Activated CD8-positive, alpha-beta memory T cell treated with anti-CD3 and anti-CD28 coated beads, Interleukin-2, amount 50 U/mL, for 1 hour (primary cell): ENCODE measurements at regions not wholly inside any gene's neighbourhood (a gene's known extent, or its start where the extent isn't known, plus 50 kb on each side); places are given as distances from the start of the nearest gene placed in this dataset.

Experiments
- DNase-seq: peaks from one replicate; pipeline ENCODE4 v3.0.0-alpha.2; 2020; ENCODE audit errors: extremely low read depth

DNA sequence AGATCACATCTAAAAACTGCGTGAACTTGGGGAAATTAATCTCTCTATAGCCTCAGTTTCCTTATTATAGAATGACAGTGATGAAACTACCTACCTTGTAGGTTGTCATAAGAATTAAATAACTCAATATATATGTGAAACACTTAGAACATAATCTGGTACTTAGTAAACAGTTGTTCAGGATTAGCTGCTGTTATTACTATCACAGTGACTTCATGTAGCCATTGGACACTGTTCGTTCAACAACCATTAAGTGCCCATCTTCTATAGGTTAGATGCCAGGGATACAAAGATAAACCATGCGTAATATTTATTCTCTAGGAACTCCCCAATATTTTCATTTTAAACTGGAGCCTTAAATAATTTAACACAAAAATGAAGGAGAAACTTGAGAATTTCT is 329.0 kb upstream of the PROK2 start:
- DNase-seq = no peak

DNA sequence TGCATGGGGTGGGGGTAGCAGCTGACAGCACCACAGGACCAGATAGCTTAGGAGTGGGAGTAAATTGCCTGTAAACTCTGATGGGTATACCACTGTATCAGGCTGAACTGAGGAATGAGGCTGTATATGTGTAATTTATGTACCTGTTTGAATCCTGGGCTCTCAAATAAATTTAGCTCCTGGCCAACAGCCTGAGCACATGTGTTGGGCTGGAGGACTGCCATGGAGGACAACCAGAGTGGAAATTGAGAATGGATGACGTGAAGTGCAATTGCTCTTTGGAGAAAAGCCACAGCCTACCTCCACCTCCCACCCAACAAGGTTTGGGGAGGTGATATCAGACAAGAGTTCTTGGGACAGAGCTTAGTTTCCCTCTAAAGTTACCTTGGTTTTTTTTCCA is 328.6 kb upstream of the PROK2 start:
- DNase-seq = no peak

DNA sequence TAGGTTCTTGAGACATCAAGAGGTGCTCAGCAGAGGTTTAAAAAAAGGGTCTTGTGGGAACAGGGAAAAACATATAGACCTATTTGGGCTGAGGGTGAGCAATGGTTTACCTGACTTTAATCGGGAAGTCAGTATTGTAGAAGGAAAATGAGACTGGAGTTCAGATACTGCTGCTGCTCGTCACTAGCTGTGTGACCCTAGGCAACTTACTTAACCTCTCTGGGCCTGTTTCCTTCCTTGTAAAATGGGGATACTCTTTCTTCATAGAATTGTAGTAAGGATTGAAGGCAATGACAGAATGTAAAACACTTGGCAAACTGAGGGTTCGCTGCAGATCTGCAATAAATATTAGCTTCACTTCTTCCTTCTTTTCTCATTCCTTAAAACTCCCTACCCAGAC is 327.5 kb upstream of the PROK2 start:
- no peak for DNase-seq

DNA sequence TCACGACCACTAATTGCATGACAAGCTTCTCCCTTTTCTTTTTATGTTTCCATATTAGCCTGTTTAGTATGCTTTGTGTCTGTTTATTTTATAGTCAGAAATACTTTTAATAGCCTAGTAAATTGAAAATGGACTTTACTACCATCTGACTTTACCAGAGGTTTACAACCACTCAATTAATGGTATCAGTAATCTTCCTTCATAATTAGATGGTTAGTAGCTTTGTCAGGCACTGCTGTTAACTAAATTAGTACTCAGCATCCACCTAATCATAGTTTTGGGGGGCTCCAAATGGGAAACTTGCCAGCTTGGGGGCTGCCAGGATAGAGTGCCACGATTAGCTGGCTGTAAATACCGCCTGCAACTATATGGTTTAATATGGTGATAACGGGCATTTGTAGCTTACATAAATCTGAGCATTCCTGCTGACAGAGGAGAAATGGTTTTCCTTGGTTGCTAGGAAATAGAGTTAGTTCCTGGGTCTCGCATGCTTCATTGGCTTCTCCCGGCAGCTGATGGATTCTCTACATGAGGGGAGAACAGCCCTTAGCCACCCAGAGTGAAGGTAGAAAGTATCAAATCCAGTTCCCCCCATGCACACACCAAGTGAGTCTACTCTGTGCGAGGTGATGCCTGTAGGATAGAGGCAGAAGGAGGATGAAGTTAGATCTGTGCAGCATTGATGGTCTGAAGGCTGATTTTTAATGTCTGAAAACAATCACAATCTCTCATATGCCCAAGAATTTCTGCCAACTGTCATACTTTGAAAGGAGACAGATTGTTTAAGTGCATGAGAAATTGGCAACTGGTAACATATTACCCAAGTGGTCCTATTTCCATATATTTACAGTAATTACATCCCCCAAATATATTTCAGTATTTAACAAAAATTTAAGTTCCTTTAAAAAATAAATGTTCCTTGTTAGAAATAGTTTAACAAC is 326.6 kb upstream of the PROK2 start:
- no peak for DNase-seq

DNA sequence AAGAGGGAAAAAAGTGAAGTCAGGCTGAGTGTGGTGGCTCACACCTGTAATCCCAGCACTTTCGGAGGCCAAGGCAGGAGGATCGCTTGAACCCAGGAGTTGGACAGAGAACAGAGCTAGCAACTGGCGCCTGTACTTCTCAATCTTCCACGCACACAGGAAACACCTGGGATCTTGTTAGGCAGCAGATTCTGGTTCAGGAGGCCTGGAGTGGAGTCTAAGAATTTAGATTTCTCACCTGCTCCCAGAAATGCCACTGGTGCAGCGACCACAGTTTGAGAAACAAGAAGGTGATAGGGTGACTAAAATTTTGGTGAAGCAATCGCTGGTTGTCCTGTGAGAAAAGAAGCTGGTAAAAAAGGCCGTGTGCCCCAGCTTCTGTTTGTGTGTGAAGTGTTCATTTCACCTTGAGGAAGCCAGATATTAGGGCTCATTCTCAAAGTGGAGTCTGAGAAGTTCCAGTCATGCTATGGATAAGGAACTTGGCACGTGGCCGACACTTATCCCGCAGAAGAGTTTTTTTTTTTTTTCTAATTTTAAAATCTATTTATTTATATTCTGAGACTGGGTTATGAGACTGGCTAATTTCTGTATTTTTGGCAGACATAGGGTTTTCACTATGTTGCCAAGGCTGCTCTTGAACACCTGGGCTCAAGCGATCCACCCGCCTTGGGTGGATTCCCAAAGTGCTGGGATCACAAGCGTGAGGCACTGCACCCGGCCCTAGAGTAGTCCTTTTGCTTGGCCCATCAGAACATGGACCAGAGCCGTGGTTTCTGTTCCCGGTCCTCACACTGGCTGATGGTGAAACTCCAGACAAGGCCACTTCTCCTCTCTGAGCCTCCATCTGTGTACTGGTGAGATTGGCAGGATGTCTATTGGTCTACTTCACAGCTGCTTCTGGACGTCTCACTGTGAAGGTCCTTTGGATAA is 324.6 kb upstream of the PROK2 start:
- no peak for DNase-seq

DNA sequence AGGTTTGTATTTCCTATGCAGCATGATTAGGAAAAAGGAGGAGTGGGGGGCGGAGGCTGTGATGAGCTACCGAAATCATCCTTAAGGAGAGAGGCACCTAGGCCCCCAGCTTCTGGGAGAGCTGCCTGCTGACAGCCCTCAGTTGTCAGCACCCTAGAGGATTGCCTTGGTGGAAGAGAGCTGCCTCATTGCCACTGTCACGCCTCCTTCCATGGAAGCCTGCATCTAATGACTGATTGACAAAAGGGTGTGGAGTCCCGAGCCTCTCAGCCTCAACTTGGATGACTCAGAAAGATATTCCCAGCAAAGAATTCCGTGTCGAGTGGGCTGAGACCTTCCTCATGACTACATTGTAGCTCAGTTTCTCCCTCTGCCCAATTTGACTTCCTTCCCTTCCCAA is 320.4 kb upstream of the PROK2 start:
- no peak for DNase-seq

DNA sequence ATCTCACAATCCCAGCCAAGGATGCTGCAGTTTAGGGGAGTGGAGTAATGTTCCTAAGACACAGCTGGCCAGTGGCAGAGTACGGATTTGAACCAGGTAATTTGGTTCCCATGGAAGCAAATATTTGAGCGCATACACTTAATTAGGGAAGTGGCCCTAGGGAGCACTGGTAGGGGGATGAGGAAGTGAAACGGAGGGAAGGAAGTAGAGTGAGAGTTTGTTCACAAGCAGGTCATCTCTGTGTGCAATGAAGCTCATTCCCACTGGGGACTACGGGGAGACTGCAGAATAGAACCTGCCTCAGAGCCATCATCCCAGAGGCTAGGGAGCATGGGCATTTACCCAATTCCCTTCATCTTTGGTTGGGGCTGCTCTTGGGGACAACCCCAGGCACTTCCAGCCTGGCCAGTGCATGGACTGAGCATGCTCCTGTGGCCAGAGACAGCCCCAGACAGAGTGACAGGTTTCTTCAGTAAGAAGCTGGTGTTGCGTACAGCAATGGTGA is 317.2 kb upstream of the PROK2 start:
- DNase-seq = no peak

DNA sequence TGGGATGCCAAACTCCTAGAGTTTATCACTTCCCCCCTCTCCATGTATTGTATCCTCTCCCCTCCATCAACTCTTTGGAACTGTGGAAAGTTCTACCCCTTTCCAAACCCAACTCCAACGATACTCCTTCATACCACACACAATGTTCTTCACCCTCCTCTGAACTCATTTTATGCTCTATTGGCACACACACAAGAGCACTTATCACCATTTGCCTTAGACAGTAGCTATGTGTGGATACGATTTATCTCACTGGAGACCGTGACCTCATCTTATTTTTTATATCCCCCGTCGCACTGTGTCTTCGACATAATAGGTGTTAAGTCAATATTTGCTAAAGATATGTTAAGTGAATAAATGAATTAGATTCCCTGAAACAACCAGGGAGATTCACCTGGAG is 316.5 kb upstream of the PROK2 start:
- no peak for DNase-seq

DNA sequence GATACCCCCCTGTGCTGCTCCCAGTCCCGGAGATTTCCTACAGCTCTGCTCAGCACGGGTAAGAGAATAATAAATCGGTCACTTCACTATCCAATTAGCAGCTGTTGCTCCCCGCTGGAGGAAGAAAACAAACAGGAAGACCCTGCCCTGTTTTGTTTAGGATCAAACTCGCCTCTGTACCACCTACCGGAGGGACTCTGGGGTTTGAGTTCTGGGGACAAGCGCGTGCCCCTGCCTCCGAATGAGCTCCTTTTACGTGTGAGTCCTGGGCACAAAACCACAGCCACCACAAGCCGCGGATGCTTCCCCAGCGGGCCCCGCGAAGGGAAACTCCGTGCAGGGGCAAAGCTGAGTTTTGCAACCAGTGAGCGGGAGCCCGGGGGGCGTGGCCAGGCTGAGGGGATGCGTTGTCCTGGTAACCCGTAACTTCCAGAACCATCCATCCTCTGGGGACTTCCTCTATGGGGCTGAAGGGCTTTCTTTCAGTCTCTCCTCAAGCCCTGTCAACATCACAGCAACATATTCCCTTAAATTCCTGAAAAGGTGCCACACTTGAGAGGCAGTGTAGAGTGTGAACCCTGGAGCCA is 315.7 kb upstream of the PROK2 start:
- DNase-seq = peak; percentile 45

DNA sequence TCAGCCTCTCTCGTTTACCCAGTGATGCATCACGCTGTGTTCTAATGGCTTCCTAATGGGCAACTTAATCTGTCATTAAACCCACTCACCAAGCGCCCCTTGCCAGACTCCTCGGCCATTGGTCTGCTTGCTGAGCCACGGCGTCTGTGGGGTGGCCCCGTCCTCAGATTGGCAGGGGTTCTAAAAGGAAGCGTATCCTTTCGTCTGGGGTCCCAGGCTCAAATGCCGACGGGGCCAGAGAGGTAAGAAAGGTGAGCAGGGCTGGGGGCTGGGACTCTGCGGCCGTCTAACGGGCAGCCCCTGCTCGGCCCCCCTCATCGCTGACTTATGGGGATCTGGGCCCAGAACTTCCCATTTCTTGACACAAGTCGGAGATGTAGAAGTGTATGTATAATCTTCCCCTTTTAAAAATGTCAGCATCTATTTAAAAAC is 315.1 kb upstream of the PROK2 start:
- DNase-seq = no peak

DNA sequence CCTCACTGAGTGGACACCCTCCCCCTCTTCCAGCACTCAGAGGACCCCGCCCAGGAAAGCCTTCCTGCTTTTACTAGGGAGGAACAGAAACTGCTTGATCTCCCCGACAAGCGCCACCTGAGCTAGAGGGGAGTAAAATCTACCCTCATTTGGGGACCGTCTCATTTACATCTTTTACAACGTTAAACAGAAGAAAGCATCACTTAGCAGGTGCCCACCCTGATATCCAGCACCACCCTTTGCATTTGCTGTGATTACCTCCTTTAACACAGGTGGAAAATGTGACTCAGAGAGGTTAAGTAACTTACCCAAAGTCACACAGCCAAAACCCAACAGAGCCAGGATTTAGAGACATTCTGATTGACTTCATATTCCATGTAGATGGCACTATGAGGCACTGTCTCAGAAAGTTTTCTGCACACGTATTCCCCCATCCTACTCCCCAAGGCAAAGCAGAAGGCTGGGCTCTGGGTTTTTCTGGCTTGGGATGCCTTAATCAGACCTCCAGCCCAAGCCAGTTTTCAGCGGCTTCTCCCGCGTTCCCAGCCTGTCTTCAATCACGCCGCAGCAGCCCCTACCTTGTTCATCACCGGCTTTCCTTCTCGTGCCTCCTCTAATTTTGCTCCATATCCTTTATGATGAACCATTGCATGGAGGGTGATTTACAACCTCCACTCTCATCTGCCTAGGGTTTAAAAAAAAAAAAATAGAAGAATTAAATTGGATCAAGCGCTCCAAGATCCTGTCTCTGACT is 314.6 kb upstream of the PROK2 start:
- no peak for DNase-seq

DNA sequence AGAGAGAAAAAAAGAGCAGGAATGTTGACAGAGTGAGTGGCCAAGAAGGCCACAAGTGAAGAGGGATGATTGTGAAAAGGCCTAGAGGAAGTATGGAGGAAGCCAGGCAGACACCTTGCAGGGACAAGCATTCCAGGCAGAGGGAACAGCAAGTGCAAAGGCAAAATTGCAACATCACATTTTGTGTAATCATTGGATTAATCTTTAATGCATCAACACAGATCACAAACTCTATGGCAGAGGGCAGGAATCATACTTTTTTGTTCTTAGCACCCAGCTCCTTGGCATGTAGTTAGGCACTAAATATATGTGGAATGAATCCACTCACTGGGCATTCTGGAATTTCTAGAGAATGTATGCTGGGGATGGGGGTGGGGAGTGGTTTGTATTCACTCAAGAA is 312.1 kb upstream of the PROK2 start:
- DNase-seq = no peak

DNA sequence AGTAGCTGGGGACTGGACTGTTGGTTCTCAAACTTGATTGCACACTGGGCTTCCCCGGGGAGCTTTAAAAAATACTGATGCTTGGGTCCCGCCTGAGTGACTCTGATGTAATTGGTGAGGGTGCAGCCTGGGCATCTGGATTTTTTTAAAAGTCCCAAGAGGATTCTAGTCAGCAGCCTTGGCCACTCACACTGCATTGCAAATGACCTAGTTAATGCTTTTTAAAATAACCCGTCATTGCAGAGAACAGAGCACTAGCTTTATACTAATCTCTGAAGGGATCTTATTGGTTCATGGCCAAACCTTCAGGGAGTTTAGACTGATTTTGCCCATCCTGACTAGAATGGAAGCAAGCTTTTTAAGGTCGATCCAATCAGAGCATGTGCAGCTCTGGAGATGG is 310.6 kb upstream of the PROK2 start:
- no peak for DNase-seq

DNA sequence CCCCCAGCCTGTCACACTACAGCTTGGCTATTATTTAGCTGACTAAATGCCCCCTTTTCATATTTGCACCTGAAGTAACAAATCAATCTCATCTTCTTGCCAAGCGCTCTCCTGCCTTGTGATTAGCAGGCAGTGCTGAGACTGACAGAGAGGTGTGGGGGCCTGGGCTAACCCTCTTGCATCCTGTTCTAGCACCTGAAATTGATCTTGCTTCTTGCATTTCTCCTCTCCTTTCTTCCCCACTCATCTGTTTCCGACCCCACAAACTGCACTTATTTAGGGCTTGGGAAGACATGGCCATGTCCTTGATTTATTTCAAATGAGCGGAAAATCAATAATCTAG is 309.0 kb upstream of the PROK2 start:
- no peak for DNase-seq

DNA sequence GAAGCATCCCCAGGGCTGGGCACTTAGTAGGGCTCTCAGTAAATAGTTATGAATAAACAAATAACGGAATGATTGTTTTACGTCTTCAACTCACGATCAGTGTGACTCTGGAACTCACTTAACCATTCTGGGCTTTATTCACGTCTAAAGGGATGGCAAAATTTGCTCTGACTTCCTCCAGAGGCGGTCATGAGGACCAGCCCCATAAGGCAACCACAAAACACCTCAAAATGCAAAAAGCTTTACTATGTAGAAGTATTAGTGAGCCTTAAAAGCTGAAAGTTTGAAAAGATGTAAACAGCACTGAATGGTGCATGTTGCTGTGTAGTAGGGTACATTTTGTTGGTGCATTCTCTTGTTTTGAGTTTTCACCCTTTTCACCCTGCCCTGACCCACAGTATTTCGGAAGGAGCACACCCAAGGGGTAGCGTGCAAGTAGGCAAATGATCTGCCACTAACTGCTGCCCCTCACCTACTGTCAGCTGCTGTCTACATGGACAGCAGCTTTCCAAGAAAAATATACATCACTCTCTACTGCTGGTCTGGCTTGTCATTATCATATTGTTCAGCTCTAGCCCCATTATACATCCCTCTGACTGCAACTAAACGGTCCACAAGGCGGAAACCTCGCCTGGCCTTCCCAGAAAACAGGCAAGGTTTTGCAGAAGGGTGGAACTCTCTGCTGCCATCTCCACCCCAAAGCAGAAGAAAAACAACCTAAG is 308.5 kb upstream of the PROK2 start:
- no peak for DNase-seq

DNA sequence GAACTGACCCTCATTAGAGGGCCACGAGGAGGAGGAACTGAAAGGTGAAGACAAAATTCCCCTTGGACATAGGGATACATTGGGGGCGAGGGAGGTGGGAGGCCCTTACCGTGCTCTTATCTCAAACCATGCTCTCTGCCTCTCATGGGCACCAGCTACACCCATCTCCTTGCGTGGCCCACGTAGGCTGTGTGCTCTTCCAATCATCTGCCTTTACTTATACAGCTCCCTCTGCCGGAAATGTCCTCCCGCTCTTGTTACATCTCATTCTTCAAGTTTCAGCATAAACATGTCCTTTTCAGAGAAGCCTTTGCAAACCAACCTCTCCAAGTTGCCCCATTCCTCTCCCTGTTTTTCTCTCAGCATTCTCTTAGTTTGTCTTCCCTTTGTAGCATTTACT is 307.8 kb upstream of the PROK2 start:
- DNase-seq = no peak

DNA sequence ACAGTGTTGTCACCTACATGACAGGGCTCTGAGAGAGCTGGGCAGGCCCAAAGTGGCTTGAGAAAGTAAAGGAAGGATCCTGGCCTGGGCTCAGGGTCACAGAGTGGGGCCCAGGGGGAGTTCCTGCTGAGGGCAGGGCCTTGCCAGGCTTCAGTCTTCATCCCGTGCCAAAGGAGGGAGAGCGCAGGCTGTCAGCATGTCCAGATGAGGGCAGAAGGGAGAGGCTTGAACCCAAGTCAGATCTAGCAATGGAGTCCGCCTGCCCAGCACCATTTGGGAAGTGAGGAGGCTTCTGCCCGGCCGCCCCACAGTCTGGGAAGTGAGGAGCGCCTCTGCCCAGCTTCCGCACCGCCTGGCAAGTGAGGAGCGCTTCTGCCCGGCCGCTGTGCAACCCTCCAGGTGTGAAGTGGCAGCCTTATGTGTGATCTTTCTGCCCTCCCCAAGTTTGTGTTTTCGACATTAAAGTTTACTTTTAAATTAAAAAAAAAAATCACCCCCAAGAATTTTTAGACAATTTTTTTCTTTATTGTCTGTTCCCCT is 303.6 kb upstream of the PROK2 start:
- no peak for DNase-seq

DNA sequence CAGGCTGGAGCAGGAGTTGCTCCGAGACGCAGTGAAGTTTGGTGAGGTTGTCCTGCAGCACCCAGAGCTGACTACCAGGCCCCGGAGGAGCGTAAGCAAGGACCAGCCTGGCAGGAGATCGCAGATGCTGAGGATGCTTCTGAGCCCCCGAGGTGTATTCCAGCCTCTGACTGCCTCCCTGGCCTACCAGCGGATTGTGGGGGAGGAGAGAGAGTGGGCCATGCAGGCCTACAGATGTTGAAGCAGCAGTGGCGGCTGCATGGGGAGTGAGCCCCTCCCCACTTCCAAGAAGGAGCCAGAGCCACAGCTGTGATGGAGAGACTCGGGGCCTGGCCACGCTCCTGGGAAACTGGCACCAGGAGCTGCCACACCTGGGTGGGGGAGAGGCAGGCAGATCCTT is 302.5 kb upstream of the PROK2 start:
- DNase-seq = no peak

DNA sequence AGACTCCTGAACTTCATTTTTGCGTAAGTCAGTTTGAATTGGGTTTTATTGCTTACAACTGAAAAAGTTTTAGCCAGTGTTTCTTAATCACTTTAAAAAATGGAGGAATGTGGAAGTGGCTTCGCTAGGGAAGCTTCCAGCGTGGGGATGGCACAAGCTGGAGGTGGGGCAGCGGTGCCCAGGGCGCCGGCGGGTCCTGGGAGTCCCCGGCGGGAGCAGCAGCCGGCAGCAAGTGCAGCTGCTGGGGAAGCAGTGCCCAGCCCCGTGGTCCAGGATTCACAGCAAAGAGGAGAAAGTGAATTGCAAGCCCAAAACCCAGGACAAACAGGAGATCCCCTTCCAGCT is 301.8 kb upstream of the PROK2 start:
- no peak for DNase-seq

DNA sequence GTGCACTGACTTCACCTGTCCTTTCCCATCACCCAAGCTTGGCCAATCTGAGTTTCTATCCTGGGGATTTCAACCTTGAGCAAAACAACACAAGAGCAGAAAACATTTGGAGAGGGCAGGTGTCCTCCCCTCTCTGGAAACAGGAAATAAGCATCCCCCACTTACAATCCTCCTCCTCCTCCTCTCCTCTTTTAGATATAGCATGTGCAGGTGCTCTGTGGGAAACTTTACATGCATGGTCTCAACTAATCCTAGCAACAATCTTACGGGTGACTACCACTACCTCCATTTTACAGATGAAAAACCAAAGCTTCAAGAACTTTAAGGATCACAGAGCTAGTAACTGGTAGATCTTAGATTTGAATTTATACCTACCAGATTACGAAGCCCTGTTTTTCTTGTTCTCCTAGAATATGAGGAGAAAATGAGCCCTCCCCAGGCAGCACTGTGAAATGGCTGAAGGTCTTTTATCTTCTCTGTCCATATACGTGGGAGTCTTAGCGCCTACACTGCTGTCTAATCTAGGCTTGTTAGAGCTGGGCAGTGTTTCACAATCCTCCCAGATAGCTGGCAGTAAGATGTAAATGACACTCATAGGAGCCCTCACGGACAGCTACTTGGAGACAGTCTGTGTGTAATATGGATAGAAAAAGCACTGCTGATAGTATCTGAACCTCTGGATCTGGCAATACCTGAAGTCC is 301.2 kb upstream of the PROK2 start:
- DNase-seq = no peak
